ENCODE measurements at regions not wholly inside any gene's neighbourhood (a gene's known extent, or its start where the extent isn't known, plus 50 kb on each side); places are given as distances from the start of the nearest gene placed in this dataset.

DNA sequence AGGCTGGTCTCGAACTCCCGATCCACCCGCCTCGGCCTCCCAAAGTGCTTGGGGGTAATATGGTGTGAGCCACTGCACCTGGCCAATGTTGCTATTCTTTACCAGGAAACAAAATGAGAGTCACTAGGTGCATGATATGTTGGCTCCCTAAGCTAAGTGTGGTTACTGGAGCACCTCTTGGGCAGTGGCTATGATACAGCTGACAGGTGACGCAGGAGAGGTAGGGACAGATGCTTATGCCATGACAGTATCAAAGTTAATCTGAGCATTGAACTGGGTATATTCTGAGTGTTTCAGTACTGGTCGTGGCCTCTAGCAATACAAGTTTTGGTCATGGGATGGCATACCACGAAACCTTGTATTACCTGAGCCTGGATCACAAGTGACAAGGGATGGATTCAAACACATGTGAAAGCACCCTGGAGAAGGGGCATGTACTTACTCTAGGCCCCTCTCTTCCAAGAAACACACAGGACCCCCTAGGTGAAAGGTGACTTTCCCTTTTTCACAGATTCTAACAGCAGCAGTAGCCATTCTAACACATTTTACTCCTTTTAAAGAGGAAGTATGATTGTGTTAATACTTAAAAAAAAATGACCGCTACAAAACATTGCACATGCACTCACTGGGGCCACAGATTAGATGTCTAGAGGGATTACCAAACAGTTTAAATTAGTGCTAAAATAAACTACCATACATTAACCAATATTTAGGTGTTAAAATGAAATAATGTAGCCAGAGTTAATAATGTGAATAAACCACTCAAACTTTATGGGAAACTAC is 467.3 kb downstream of the SHQ1 start:
- no peak for TF ChIP-seq TCF12 (IDR thresholded peaks at IDR 0.05)
- TF ChIP-seq, protein P1, sequence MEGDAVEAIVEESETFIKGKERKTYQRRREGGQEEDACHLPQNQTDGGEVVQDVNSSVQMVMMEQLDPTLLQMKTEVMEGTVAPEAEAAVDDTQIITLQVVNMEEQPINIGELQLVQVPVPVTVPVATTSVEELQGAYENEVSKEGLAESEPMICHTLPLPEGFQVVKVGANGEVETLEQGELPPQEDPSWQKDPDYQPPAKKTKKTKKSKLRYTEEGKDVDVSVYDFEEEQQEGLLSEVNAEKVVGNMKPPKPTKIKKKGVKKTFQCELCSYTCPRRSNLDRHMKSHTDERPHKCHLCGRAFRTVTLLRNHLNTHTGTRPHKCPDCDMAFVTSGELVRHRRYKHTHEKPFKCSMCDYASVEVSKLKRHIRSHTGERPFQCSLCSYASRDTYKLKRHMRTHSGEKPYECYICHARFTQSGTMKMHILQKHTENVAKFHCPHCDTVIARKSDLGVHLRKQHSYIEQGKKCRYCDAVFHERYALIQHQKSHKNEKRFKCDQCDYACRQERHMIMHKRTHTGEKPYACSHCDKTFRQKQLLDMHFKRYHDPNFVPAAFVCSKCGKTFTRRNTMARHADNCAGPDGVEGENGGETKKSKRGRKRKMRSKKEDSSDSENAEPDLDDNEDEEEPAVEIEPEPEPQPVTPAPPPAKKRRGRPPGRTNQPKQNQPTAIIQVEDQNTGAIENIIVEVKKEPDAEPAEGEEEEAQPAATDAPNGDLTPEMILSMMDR (IDR thresholded peaks at IDR 0.05), result no peak
- TF ChIP-seq SIN3A (IDR thresholded peaks at IDR 0.05; ENCODE audit: borderline replicate concordance, low read depth, low read length), result no peak
- TF ChIP-seq TAF1 (IDR thresholded peaks at IDR 0.05; ENCODE audit: borderline replicate concordance, low read depth, low read length), result no peak
- no peak for TF ChIP-seq EP300 (IDR thresholded peaks at IDR 0.05; ENCODE audit: borderline replicate concordance in 1 of 2, low read depth in 1 of 2, low read length in 1 of 2)
- TF ChIP-seq, protein P2, sequence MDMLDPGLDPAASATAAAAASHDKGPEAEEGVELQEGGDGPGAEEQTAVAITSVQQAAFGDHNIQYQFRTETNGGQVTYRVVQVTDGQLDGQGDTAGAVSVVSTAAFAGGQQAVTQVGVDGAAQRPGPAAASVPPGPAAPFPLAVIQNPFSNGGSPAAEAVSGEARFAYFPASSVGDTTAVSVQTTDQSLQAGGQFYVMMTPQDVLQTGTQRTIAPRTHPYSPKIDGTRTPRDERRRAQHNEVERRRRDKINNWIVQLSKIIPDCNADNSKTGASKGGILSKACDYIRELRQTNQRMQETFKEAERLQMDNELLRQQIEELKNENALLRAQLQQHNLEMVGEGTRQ (IDR thresholded peaks at IDR 0.05; ENCODE audit: borderline replicate concordance, low read depth, low read length), result no peak
- TF ChIP-seq FOSL2 (IDR thresholded peaks at IDR 0.05; ENCODE audit: borderline replicate concordance, low read depth), result no peak
- no peak for TF ChIP-seq MEF2A (IDR thresholded peaks at IDR 0.05; ENCODE audit: borderline replicate concordance, low read depth)
- TF ChIP-seq GATA2 (CRISPR knock-in tag; IDR thresholded peaks at IDR 0.05), result no peak
- no peak for TF ChIP-seq RXRA (IDR thresholded peaks at IDR 0.05; ENCODE audit: borderline replicate concordance, low read depth)
- no peak for TF ChIP-seq RAD21 (IDR thresholded peaks at IDR 0.05; ENCODE audit: low read length)
- TF ChIP-seq FOXJ3 (CRISPR knock-in tag; IDR thresholded peaks at IDR 0.05), result no peak
